ENCODE measurements at regions not wholly inside any gene's neighbourhood (a gene's known extent, or its start where the extent isn't known, plus 50 kb on each side); places are given as distances from the start of the nearest gene placed in this dataset.
A peak's percentile ranks its signal among the peaks of the same experiment; 100 is the strongest.

GRCh38 chr2:67065046-67065445 is 332.1 kb upstream of the ETAA1 start:
- Histone ChIP-seq H3K4me2 (ENCODE audit: low read length, poor library complexity, severe bottlenecking) (no peak overlapping the region), H3K79me1 (replicated peaks; ENCODE audit: low read length, poor library complexity, severe bottlenecking) (no peaks in the 10 kb centered on the region), H4K8ac (ENCODE audit: low read length) (no peak overlapping the region), H3K4ac (ENCODE audit: low read depth in 1 of 2, low read length in 2 of 2) (no peak overlapping the region), H3K9ac (ENCODE audit: low read length) (no peak overlapping the region), H3K9me3 (ENCODE audit: control insufficient read depth, low read length) (no peaks in the 10 kb centered on the region), H2AFZ (ENCODE audit: low read depth, low read length) (no peak overlapping the region), H2BK120ac (ENCODE audit: low read depth, low read length) (no peak overlapping the region), H3K36me3 (ENCODE audit: control insufficient read depth in 1 of 2, insufficient read depth in 2 of 2, low read depth in 1 of 2, low read length in 2 of 2) (no peaks in the 10 kb centered on the region), H4K91ac (ENCODE audit: low read length) (no peak overlapping the region), H2BK5ac (ENCODE audit: low read depth, low read length, poor library complexity, severe bottlenecking) (no peak overlapping the region), H3K27ac (ENCODE audit: low read length, poor library complexity, severe bottlenecking) (no peak overlapping the region), H3K23ac (ENCODE audit: low read length in 2 of 2) (no peak overlapping the region), H3K4me3 (ENCODE audit: insufficient read depth in 1 of 2, low read depth in 1 of 2, low read length in 2 of 2) (no peak overlapping the region), H2BK12ac (ENCODE audit: low read length in 2 of 2) (no peak overlapping the region), H2AK5ac (ENCODE audit: low read length, severe bottlenecking) (no peak overlapping the region), H3K27me3 (ENCODE audit: control insufficient read depth in 1 of 2, insufficient read depth in 1 of 2, low read length in 2 of 2) (peaks cover 0 to 16% of the 10 kb centered on the region in 2 experiments), H2BK15ac (ENCODE audit: low read depth, poor library complexity, severe bottlenecking) (peak overlapping the region; percentile 12), H3K14ac (ENCODE audit: low read length in 2 of 2) (no peak overlapping the region), H3K4me1 (ENCODE audit: control insufficient read depth, insufficient read depth, low read depth, low read length) (no peaks in the 10 kb centered on the region), H3K18ac (ENCODE audit: low read depth in 1 of 2, low read length in 2 of 2) (no peak overlapping the region)
- whole genome bisulfite sequencing, result 96% methylated on average over 4 of the region's 4 CpGs
- DNase-seq, result no peak

- Histone ChIP-seq H3K18ac (ENCODE audit: low read depth in 1 of 2, low read length in 2 of 2) (peak overlapping the region in 1 of 2 experiments; percentile 41), H3K4me2 (ENCODE audit: low read length, poor library complexity, severe bottlenecking) (no peak overlapping the region), H3K4me1 (ENCODE audit: control insufficient read depth, insufficient read depth, low read depth, low read length) (no peaks in the 10 kb centered on the region), H2AK5ac (ENCODE audit: low read length, severe bottlenecking) (no peak overlapping the region), H3K9me3 (ENCODE audit: control insufficient read depth, low read length) (no peaks in the 10 kb centered on the region), H2BK12ac (ENCODE audit: low read length in 2 of 2) (no peak overlapping the region), H4K91ac (ENCODE audit: low read length) (no peak overlapping the region), H4K8ac (ENCODE audit: low read length) (no peak overlapping the region), H3K9ac (ENCODE audit: low read length) (no peak overlapping the region), H3K27me3 (ENCODE audit: control insufficient read depth in 1 of 2, insufficient read depth in 1 of 2, low read length in 2 of 2) (peaks cover 0 to 16% of the 10 kb centered on the region in 2 experiments), H3K27ac (ENCODE audit: low read length, poor library complexity, severe bottlenecking) (no peak overlapping the region), H3K4me3 (ENCODE audit: insufficient read depth in 1 of 2, low read depth in 1 of 2, low read length in 2 of 2) (no peak overlapping the region), H3K79me1 (replicated peaks; ENCODE audit: low read length, poor library complexity, severe bottlenecking) (no peaks in the 10 kb centered on the region), H2BK120ac (ENCODE audit: low read depth, low read length) (no peak overlapping the region), H2AFZ (ENCODE audit: low read depth, low read length) (no peak overlapping the region), H2BK15ac (ENCODE audit: low read depth, poor library complexity, severe bottlenecking) (no peak overlapping the region), H3K14ac (ENCODE audit: low read length in 2 of 2) (no peak overlapping the region), H2BK5ac (ENCODE audit: low read depth, low read length, poor library complexity, severe bottlenecking) (no peak overlapping the region), H3K4ac (ENCODE audit: low read depth in 1 of 2, low read length in 2 of 2) (no peak overlapping the region), H3K23ac (ENCODE audit: low read length in 2 of 2) (no peak overlapping the region), H3K36me3 (ENCODE audit: control insufficient read depth in 1 of 2, insufficient read depth in 2 of 2, low read depth in 1 of 2, low read length in 2 of 2) (no peaks in the 10 kb centered on the region)
- no peak for DNase-seq
- 100% methylated on average over 3 of the region's 3 CpGs for whole genome bisulfite sequencing
Observed at GRCh38 chr2:67066782-67067181, 330.4 kb upstream of the ETAA1 start.

GRCh38 chr2:67067656-67068055 is 329.5 kb upstream of the ETAA1 start:
- Histone ChIP-seq H3K4me2 (ENCODE audit: low read length, poor library complexity, severe bottlenecking) (no peak overlapping the region), H2BK120ac (ENCODE audit: low read depth, low read length) (no peak overlapping the region), H3K27me3 (ENCODE audit: control insufficient read depth in 1 of 2, insufficient read depth in 1 of 2, low read length in 2 of 2) (peaks cover 0 to 16% of the 10 kb centered on the region in 2 experiments), H2BK15ac (ENCODE audit: low read depth, poor library complexity, severe bottlenecking) (no peak overlapping the region), H3K23ac (ENCODE audit: low read length in 2 of 2) (no peak overlapping the region), H3K27ac (ENCODE audit: low read length, poor library complexity, severe bottlenecking) (no peak overlapping the region), H2AFZ (ENCODE audit: low read depth, low read length) (no peak overlapping the region), H3K14ac (ENCODE audit: low read length in 2 of 2) (no peak overlapping the region), H2BK5ac (ENCODE audit: low read depth, low read length, poor library complexity, severe bottlenecking) (no peak overlapping the region), H2BK12ac (ENCODE audit: low read length in 2 of 2) (no peak overlapping the region), H3K4ac (ENCODE audit: low read depth in 1 of 2, low read length in 2 of 2) (no peak overlapping the region), H4K91ac (ENCODE audit: low read length) (no peak overlapping the region), H4K8ac (ENCODE audit: low read length) (no peak overlapping the region), H3K9ac (ENCODE audit: low read length) (no peak overlapping the region), H3K79me1 (replicated peaks; ENCODE audit: low read length, poor library complexity, severe bottlenecking) (no peaks in the 10 kb centered on the region), H3K18ac (ENCODE audit: low read depth in 1 of 2, low read length in 2 of 2) (no peak overlapping the region), H2AK5ac (ENCODE audit: low read length, severe bottlenecking) (no peak overlapping the region), H3K9me3 (ENCODE audit: control insufficient read depth, low read length) (no peaks in the 10 kb centered on the region), H3K4me3 (ENCODE audit: insufficient read depth in 1 of 2, low read depth in 1 of 2, low read length in 2 of 2) (no peak overlapping the region), H3K36me3 (ENCODE audit: control insufficient read depth in 1 of 2, insufficient read depth in 2 of 2, low read depth in 1 of 2, low read length in 2 of 2) (no peaks in the 10 kb centered on the region), H3K4me1 (ENCODE audit: control insufficient read depth, insufficient read depth, low read depth, low read length) (no peaks in the 10 kb centered on the region)
- DNase-seq, result no peak

GRCh38 chr2:67070826-67071225 is 326.3 kb upstream of the ETAA1 start:
- Histone ChIP-seq H2BK15ac (ENCODE audit: low read depth, poor library complexity, severe bottlenecking) (no peak overlapping the region), H2BK120ac (ENCODE audit: low read depth, low read length) (no peak overlapping the region), H3K4me3 (ENCODE audit: insufficient read depth in 1 of 2, low read depth in 1 of 2, low read length in 2 of 2) (no peak overlapping the region), H2BK5ac (ENCODE audit: low read depth, low read length, poor library complexity, severe bottlenecking) (no peak overlapping the region), H3K9me3 (ENCODE audit: control insufficient read depth, low read length) (no peaks in the 10 kb centered on the region), H3K4me1 (ENCODE audit: control insufficient read depth, insufficient read depth, low read depth, low read length) (no peaks in the 10 kb centered on the region), H4K8ac (ENCODE audit: low read length) (no peak overlapping the region), H2AFZ (ENCODE audit: low read depth, low read length) (no peak overlapping the region), H4K91ac (ENCODE audit: low read length) (no peak overlapping the region), H3K4ac (ENCODE audit: low read depth in 1 of 2, low read length in 2 of 2) (no peak overlapping the region), H3K36me3 (ENCODE audit: control insufficient read depth in 1 of 2, insufficient read depth in 2 of 2, low read depth in 1 of 2, low read length in 2 of 2) (no peaks in the 10 kb centered on the region), H3K27me3 (ENCODE audit: control insufficient read depth in 1 of 2, insufficient read depth in 1 of 2, low read length in 2 of 2) (peaks cover 0 to 16% of the 10 kb centered on the region in 2 experiments), H3K23ac (ENCODE audit: low read length in 2 of 2) (no peak overlapping the region), H3K27ac (ENCODE audit: low read length, poor library complexity, severe bottlenecking) (no peak overlapping the region), H3K4me2 (ENCODE audit: low read length, poor library complexity, severe bottlenecking) (no peak overlapping the region), H3K18ac (ENCODE audit: low read depth in 1 of 2, low read length in 2 of 2) (no peak overlapping the region), H3K79me1 (replicated peaks; ENCODE audit: low read length, poor library complexity, severe bottlenecking) (no peaks in the 10 kb centered on the region), H2BK12ac (ENCODE audit: low read length in 2 of 2) (no peak overlapping the region), H3K14ac (ENCODE audit: low read length in 2 of 2) (no peak overlapping the region), H3K9ac (ENCODE audit: low read length) (no peak overlapping the region), H2AK5ac (ENCODE audit: low read length, severe bottlenecking) (no peak overlapping the region)
- no peak for DNase-seq
- 90% methylated on average over 1 of the region's 1 CpG for WGBS

Measured in mesenchymal stem cell (in vitro differentiated cells and primary cell).